Breast epithelium (tissue), 3 donors: ENCODE measurements at regions not wholly inside any gene's neighbourhood (a gene's known extent, or its start where the extent isn't known, plus 50 kb on each side); places are given as distances from the start of the nearest gene placed in this dataset.

Experiments
- POLR2A ChIP-seq: fragments of 450-650 bp; IDR thresholded peaks from one replicate; pipeline ENCODE4 v1.6.1; 2016; ENCODE audit warnings: antibody characterized with exemption, mild to moderate bottlenecking, moderate library complexity
- TF ChIP-seq, protein P1 (sequence below), 3 donors: fragments of 450-650 bp; IDR thresholded peaks; one replicate each; pipeline ENCODE4 v1.5.1; 2016 to 2017; ENCODE audit warnings: antibody characterized with exemption in 3 of 3, mild to moderate bottlenecking in 3 of 3, moderate library complexity in 3 of 3

DNA sequence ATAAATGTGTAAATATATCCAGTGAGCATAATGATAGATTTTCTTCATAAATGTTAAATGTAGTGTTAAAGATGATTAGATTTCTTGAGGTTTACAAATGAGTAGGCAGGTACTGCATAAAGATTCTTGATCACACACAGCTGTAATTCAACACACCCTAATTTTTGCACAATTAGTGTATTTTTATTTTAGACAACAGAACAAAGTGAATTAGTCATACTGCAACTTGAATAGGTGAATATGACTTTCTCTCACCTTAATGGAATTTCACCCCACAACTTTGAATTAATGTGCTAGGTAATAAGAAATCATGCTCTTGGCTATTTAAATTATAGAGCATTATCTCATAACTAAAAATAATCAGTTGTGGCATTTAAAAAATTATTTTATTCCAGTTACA, 795.7 kb upstream of the ACO1 start:
- TF ChIP-seq, protein P1, sequence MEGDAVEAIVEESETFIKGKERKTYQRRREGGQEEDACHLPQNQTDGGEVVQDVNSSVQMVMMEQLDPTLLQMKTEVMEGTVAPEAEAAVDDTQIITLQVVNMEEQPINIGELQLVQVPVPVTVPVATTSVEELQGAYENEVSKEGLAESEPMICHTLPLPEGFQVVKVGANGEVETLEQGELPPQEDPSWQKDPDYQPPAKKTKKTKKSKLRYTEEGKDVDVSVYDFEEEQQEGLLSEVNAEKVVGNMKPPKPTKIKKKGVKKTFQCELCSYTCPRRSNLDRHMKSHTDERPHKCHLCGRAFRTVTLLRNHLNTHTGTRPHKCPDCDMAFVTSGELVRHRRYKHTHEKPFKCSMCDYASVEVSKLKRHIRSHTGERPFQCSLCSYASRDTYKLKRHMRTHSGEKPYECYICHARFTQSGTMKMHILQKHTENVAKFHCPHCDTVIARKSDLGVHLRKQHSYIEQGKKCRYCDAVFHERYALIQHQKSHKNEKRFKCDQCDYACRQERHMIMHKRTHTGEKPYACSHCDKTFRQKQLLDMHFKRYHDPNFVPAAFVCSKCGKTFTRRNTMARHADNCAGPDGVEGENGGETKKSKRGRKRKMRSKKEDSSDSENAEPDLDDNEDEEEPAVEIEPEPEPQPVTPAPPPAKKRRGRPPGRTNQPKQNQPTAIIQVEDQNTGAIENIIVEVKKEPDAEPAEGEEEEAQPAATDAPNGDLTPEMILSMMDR (IDR thresholded peaks at IDR 0.05), result no peak
- no peak for TF ChIP-seq POLR2A
